C4-2B (cell line): ENCODE measurements at regions not wholly inside any gene's neighbourhood (a gene's known extent, or its start where the extent isn't known, plus 50 kb on each side); places are given as distances from the start of the nearest gene placed in this dataset.

Source experiments
- H3K27ac ChIP-seq: fragments of 450-650 bp; 2 replicates; pipeline ENCODE4 v1.5.1; 2017
- ZFX ChIP-seq: fragments of 450-650 bp; IDR thresholded peaks from 2 replicates; pipeline ENCODE4 v1.6.1; 2017
- TF ChIP-seq, protein P1 (sequence below): fragments of 450-650 bp; conservative IDR thresholded peaks from 2 replicates; pipeline ENCODE4 v1.5.1; 2017; ENCODE audit warnings: mild to moderate bottlenecking

DNA sequence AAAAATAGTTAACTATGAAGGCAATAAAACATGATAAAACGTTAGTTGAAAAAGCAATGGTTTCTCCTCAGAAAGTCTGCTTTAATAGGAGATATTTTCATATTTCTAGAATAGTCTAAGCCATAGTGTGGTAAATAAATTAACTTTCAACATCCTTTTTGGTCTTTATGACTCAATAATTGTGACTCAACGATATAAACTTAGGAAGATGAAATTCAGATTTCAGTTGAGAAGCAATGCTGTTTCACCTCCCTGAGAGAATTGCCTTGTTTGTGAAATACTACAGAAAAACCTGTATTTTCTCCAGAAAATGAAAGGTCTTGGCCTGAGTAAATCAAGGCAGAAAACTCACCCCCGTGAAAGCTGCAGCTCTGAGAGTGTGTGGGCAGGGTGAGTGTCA lies 166.9 kb downstream of the ETAA1 start:
- TF ChIP-seq ZFX: no peak
- TF ChIP-seq, protein P1, sequence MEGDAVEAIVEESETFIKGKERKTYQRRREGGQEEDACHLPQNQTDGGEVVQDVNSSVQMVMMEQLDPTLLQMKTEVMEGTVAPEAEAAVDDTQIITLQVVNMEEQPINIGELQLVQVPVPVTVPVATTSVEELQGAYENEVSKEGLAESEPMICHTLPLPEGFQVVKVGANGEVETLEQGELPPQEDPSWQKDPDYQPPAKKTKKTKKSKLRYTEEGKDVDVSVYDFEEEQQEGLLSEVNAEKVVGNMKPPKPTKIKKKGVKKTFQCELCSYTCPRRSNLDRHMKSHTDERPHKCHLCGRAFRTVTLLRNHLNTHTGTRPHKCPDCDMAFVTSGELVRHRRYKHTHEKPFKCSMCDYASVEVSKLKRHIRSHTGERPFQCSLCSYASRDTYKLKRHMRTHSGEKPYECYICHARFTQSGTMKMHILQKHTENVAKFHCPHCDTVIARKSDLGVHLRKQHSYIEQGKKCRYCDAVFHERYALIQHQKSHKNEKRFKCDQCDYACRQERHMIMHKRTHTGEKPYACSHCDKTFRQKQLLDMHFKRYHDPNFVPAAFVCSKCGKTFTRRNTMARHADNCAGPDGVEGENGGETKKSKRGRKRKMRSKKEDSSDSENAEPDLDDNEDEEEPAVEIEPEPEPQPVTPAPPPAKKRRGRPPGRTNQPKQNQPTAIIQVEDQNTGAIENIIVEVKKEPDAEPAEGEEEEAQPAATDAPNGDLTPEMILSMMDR: no peak
- no peak overlapping the region for H3K27ac ChIP-seq

DNA sequence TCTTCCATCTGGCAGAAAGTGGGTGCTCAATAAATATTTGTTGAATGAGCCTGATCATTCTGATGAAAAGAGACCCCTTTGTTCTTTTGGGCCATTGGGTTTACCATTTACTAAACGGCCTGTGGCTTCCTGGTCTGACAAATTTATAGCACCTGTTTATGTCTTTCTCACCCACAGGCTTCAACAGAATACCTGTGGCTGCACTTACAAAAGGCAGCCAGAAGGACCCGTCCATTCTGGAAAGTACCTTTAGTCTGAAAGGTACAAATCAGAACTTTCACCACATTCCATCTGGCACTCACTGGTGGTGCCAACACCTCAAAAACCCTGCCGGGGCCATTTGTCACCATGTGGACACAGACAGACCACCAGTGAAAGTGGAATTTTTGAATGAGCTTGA lies 167.5 kb downstream of the ETAA1 start:
- TF ChIP-seq ZFX: no peak
- TF ChIP-seq, protein P1: no peak
- H3K27ac ChIP-seq: no peak overlapping the region

DNA sequence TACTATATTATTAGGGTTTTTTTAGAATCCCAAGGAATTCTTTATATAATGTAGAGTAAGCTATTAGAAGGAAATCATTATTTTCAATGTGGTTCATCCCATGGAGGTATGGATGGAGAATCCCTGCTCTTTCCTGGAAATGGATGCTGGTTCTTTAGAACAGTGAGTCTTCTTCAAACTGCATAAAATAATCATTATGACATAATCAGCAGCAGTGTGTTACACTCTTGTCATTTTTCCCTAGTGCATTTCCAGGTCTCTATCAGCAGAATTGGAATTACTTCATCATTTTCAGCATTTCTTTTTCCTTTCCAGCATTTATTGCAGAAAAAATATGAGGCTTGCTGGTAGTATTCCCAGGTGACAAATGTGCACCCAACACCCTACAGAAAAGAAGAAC lies 168.1 kb downstream of the ETAA1 start:
- TF ChIP-seq ZFX: no peak
- TF ChIP-seq, protein P1: no peak
- no peak overlapping the region for H3K27ac ChIP-seq

DNA sequence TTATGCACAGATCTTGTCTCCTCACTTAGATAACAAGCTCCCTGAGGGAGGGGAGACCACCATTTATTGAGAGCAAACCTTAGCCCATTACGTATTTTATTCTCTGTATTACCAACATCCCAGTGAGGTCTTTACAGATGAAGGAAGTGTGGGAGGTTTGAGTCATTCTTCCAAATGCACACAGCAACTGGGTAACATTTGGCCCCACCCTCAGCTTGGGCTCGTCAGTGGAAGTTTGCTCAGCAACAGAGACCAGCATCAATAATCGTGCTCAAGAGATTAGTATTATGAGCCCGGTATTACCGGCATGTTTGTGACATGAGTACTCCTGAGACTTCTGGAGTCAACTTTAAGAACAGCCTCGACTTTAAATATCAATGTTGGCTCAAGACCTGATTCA lies 168.6 kb downstream of the ETAA1 start:
- no peak overlapping the region for H3K27ac ChIP-seq
- TF ChIP-seq, protein P1: no peak
- no peak for TF ChIP-seq ZFX

DNA sequence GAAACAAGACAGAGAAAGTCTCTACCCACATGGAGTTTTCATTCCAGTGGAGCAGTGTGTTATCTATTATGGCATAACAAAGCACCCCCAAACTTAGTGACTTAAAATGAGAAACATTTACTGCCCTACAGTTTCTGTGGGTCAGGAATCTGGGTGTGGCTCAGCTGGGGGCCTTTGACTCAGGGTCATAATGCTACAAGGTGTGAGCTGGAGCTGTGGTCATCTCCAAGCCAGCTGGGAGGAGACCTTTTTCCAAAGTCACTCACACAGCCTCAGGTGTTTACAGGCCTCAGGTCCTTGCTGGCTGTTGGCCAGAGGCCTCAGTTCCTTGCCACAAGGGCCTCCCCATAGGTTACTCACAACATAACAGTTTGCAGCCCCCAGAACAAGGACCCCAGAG lies 169.2 kb downstream of the ETAA1 start:
- TF ChIP-seq, protein P1: no peak
- TF ChIP-seq ZFX: no peak
- no peak overlapping the region for H3K27ac ChIP-seq

DNA sequence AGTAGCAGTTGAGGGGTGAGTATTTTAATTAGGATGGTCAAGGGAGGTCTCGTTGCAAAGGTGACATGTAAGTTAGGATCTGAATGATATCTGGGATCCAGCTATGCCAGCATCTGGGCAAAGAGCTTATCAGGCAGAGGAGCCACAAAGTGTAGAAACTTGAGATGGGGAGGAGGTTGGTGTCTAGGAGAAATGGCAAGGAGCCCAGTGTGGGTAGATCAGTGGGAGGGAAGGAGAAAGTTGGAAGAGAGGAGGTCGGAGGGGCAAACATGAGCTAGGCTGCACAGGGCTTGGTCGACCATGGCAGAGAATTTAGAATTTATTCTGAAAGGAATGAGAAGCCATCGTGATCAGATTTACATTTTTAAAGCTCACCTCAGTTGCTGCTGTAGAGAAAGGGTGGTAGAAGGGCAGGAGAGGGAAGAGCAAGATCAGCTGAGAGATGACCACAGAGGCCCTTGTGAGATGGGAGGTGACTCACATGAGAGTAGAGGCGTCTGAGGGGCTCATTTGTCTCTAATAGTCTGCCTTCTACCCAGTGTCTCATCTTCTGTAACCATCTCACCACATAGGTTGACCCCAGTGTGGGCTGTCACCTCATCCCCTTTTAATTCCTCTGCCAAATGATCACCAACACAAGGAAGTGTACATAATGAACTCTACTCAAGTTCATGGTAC lies 170.0 kb downstream of the ETAA1 start:
- TF ChIP-seq, protein P1: no peak
- no peak for TF ChIP-seq ZFX
- H3K27ac ChIP-seq: no peak overlapping the region

DNA sequence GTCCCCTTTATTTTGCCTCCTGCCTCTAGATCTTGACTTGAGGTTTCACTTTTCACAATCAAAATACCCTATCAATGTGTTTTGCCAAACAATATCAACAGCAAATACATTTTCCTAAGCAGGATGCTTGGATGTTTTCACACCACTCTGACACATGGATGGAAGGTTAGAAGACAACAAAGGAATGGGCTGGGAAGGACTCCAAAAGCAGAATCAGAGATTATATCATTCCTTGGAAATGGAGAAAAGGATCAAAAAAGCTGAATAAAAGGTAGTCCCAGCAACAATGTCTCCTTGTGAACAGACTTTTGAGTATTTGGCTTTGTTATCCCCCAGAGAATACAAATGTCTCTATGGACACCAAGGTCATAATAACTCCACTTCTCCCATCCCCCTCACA lies 170.8 kb downstream of the ETAA1 start:
- TF ChIP-seq, protein P1: no peak
- TF ChIP-seq ZFX: no peak
- H3K27ac ChIP-seq: no peak overlapping the region
